Common myeloid progenitor, CD34-positive (primary cell): ENCODE measurements at regions not wholly inside any gene's neighbourhood (a gene's known extent, or its start where the extent isn't known, plus 50 kb on each side); places are given as distances from the start of the nearest gene placed in this dataset.

Experiments
- CTCF ChIA-PET: fragments of 350-600 bp; sonication (Branson Sonifier 250); formaldehyde crosslinking; loops from one replicate; lab custom pipeline; 2021; ENCODE audit warnings: antibody characterized with exemption; lab: Charles Lee
- POLR2A ChIA-PET: fragments of 350-600 bp; sonication (Branson Sonifier 250); formaldehyde crosslinking; loops from one replicate; lab custom pipeline; 2021; ENCODE audit warnings: antibody characterized with exemption; lab: Charles Lee
- DNase-seq, 3 donors: peaks; one replicate each; pipeline versions ENCODE4 v3.0.0 to v3.0.0-alpha.2; 2013
- H3K27ac ChIP-seq, 2 experiments: 1 replicate in 1 of 2; 2 replicates in 1 of 2; pipeline ENCODE4 v1.7.0; 2013; ENCODE audit warnings: inconsistent platforms in 2 of 2, low read length in 2 of 2, mild to moderate bottlenecking in 2 of 2, low read depth in 1 of 2, moderate library complexity in 1 of 2; ENCODE audit not compliant: severe bottlenecking in 2 of 2, insufficient read depth in 1 of 2, poor library complexity in 1 of 2
- H3K27me3 ChIP-seq, 5 experiments: replicated peaks in 2 of 5; 1 replicate in 3 of 5; 2 replicates in 2 of 5; pipeline versions ENCODE4 v1.6.1 to v1.7.0; 2013; ENCODE audit warnings: low read length in 4 of 5, mild to moderate bottlenecking in 2 of 5, moderate library complexity in 2 of 5, inconsistent platforms in 1 of 5; ENCODE audit not compliant: insufficient read depth in 5 of 5, control insufficient read depth in 4 of 5
- H3K36me3 ChIP-seq, 4 experiments: 1 replicate in 2 of 4; 2 replicates in 2 of 4; pipeline versions ENCODE4 v1.6.1 to v1.7.0; 2013; ENCODE audit warnings: low read length in 3 of 4, control low read depth in 1 of 4, mild to moderate bottlenecking in 1 of 4; ENCODE audit not compliant: control insufficient read depth in 4 of 4, insufficient read depth in 4 of 4
- H3K4me1 ChIP-seq, 4 experiments: 1 replicate in 3 of 4; 2 replicates in 1 of 4; pipeline versions ENCODE4 v1.6.1 to v1.7.1; 2013; ENCODE audit warnings: low read length in 3 of 4, mild to moderate bottlenecking in 3 of 4, control low read depth in 1 of 4, inconsistent platforms in 1 of 4, moderate library complexity in 1 of 4; ENCODE audit not compliant: control insufficient read depth in 4 of 4, insufficient read depth in 4 of 4; ENCODE audit errors: control extremely low read depth in 1 of 4
- H3K4me3 ChIP-seq, 7 experiments: 1 replicate in 4 of 7; 2 replicates in 3 of 7; pipeline versions ENCODE4 v1.5.1 to v1.7.0; 2013; ENCODE audit warnings: mild to moderate bottlenecking in 7 of 7, low read length in 6 of 7, moderate library complexity in 6 of 7, inconsistent platforms in 2 of 7, low read depth in 2 of 7, control low read depth in 1 of 7; ENCODE audit not compliant: insufficient read depth in 4 of 7, control insufficient read depth in 1 of 7; ENCODE audit errors: extremely low read depth in 1 of 7
- H3K9me3 ChIP-seq, 5 experiments: 1 replicate in 4 of 5; 2 replicates in 1 of 5; pipeline versions ENCODE4 v1.6.1 to v1.7.1; 2013; ENCODE audit warnings: low read length in 4 of 5, mild to moderate bottlenecking in 2 of 5, inconsistent platforms in 1 of 5, low read depth in 1 of 5, moderate library complexity in 1 of 5; ENCODE audit not compliant: control insufficient read depth in 4 of 5, insufficient read depth in 2 of 5; ENCODE audit errors: control extremely low read depth in 1 of 5
- WGBS: methylation state at CpG from one replicate; pipeline ENCODE4 v1.1.5; 2013; ENCODE audit not compliant: insufficient coverage; 5-methylcytosine and 5-hydroxymethylcytosine counted together

- H3K4me3 ChIP-seq = no peak overlapping the region
- no peaks in the 10 kb centered on the region for H3K4me1 ChIP-seq
- no peaks in the 10 kb centered on the region for H3K36me3 ChIP-seq
- DNase-seq = no peak
- H3K27me3 ChIP-seq = peaks cover 0 to 2% (median 0%) of the 10 kb centered on the region in 5 experiments
- H3K27ac ChIP-seq = no peak overlapping the region
- H3K9me3 ChIP-seq = no peaks in the 10 kb centered on the region
- CTCF ChIA-PET = no interaction called here
- WGBS = 64% methylated on average over 4 of the region's 4 CpGs
- POLR2A ChIA-PET = no interaction called here
These were observed 85.7 kb upstream of the E2F7 start for GRCh38 chr12:77151030-77151429.

GRCh38 chr12:77133566-77133965, 68.2 kb upstream of the E2F7 start:
- Histone ChIP-seq H3K9me3 (no peaks in the 10 kb centered on the region), H3K36me3 (no peaks in the 10 kb centered on the region), H3K27ac (no peak overlapping the region), H3K4me1 (no peaks in the 10 kb centered on the region), H3K4me3 (no peak overlapping the region), H3K27me3 (peaks cover 0 to 2% (median 0%) of the 10 kb centered on the region in 5 experiments)
- peak; percentile 16 to 56 (median 55) for DNase-seq
- CTCF ChIA-PET = no interaction called here
- POLR2A ChIA-PET = no interaction called here
- WGBS = 71% methylated on average over 1 of the region's 3 CpGs

GRCh38 chr12:77131977-77132490, 66.7 kb upstream of the E2F7 start:
- POLR2A ChIA-PET = no interaction called here
- DNase-seq = no peak
- H3K36me3 ChIP-seq = no peaks in the 10 kb centered on the region
- no peaks in the 10 kb centered on the region for H3K4me1 ChIP-seq
- H3K9me3 ChIP-seq = no peaks in the 10 kb centered on the region
- no peak overlapping the region for H3K27ac ChIP-seq
- no peak overlapping the region for H3K4me3 ChIP-seq
- CTCF ChIA-PET = no interaction called here
- WGBS = no CpG with 5 or more reads among the region's 2 CpGs
- peaks cover 0 to 2% (median 0%) of the 10 kb centered on the region in 5 experiments for H3K27me3 ChIP-seq

- Histone ChIP-seq H3K27me3 (peaks cover 0 to 2% (median 0%) of the 10 kb centered on the region in 5 experiments), H3K4me3 (no peak overlapping the region), H3K27ac (no peak overlapping the region), H3K36me3 (no peaks in the 10 kb centered on the region), H3K4me1 (no peaks in the 10 kb centered on the region), H3K9me3 (peaks cover 0 to under 1% (median 0%) of the 10 kb centered on the region in 5 experiments)
- ChIA-PET CTCF (no interaction called here), POLR2A (no interaction called here)
- DNase-seq = no peak
- 100% methylated on average over 4 of the region's 6 CpGs for WGBS
These were observed 64.8 kb upstream of the E2F7 start for GRCh38 chr12:77130193-77130592.

GRCh38 chr12:77124767-77125166, 59.4 kb upstream of the E2F7 start:
- Histone ChIP-seq H3K27ac (no peak overlapping the region), H3K27me3 (no peaks in the 10 kb centered on the region), H3K4me1 (no peaks in the 10 kb centered on the region), H3K4me3 (no peak overlapping the region), H3K9me3 (peaks cover 0 to 2% (median 0%) of the 10 kb centered on the region in 5 experiments), H3K36me3 (no peaks in the 10 kb centered on the region)
- no peak for DNase-seq
- POLR2A ChIA-PET = no interaction called here
- CTCF ChIA-PET = no interaction called here
- 96% methylated on average over 2 of the region's 2 CpGs for WGBS

- Histone ChIP-seq H3K27me3 (peaks cover 0 to 2% (median 0%) of the 10 kb centered on the region in 5 experiments), H3K36me3 (no peaks in the 10 kb centered on the region), H3K4me1 (no peaks in the 10 kb centered on the region), H3K4me3 (no peak overlapping the region), H3K9me3 (peaks cover 0 to 2% (median 0%) of the 10 kb centered on the region in 5 experiments), H3K27ac (no peak overlapping the region)
- ChIA-PET CTCF (no interaction called here), POLR2A (no interaction called here)
- DNase-seq = no peak
These were observed 57.3 kb upstream of the E2F7 start for GRCh38 chr12:77122661-77123060.

GRCh38 chr12:77122236-77122635, 56.9 kb upstream of the E2F7 start:
- H3K27me3 ChIP-seq = peaks cover 0 to 2% (median 0%) of the 10 kb centered on the region in 5 experiments
- no peaks in the 10 kb centered on the region for H3K4me1 ChIP-seq
- H3K27ac ChIP-seq = no peak overlapping the region
- 100% methylated on average over 1 of the region's 4 CpGs for WGBS
- no peak for DNase-seq
- ChIA-PET CTCF (no interaction called here), POLR2A (no interaction called here)
- no peak overlapping the region for H3K4me3 ChIP-seq
- H3K9me3 ChIP-seq = peaks cover 0 to 2% (median 0%) of the 10 kb centered on the region in 5 experiments
- H3K36me3 ChIP-seq = no peaks in the 10 kb centered on the region
